GM19452 (cell line): ENCODE measurements at regions not wholly inside any gene's neighbourhood (a gene's known extent, or its start where the extent isn't known, plus 50 kb on each side); places are given as distances from the start of the nearest gene placed in this dataset.
"Not testable (repeated sequence)": the region's sequence is repeated elsewhere in the genome, so short reads cannot be mapped to it uniquely, and the experiment has no call there.

Source experiments
- ATAC-seq: cut with Tn5 transposase; IDR thresholded peaks from one replicate; pipeline ENCODE4 v1.9.1; 2021; ENCODE audit not compliant: unreplicated experiment

DNA sequence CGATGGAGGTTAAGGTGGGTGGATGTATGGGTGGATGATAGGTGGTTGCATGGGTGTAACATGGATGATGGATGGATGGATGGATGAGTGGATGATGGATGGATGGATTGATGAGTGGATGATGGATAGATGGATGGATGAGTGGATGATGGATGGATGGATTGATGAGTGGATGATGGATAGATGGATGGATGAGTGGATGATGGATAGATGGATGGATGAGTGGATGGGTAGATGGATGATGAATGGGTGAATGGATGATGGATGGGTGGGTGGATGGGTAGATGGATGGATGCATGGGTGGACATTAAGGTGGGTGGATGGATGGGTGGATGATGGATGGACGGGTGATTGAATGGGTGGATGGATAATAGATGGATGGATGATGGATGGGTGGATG lies 136.5 kb upstream of the FOXD4L5 start:
- not testable (repeated sequence) for ATAC-seq

DNA sequence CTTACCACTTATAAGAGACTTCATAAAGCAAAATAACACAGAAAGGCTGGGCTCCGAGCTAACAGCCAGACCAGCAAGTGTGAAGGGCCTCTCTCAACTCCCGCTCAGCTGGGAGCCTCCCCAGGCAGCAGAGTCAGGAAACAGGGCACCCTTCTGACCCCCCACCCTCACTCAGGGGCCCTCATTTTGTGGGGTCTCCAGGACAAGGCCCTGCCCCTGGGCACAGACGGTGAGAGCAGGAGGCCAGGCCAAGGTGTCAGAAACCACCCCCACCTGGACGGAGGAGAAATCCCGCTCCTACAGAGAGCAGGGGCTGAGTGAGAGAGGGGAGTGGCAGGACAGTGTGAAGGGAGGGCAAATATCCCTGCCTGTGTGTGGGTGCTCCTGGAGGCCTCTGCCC lies 135.8 kb upstream of the FOXD4L5 start:
- ATAC-seq = no peak

DNA sequence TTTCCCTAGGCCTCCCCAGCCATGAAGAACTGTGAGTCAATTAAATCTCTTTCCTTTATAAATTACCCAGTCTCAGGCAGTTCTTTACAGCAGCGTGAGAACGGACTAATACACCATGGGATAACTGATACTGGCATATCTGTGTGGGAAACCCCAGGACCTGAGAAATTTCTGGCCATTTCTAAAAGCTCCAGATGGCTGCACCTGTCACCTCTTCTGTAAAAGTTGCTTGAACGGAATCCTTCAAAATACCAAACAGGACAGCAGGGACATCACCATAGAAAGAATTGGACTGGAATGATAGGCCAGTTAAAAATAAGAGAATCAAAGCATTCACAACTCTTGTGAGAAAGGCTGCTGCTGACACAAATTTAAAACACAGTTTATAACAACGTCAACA lies 134.0 kb upstream of the FOXD4L5 start:
- not testable (repeated sequence) for ATAC-seq

DNA sequence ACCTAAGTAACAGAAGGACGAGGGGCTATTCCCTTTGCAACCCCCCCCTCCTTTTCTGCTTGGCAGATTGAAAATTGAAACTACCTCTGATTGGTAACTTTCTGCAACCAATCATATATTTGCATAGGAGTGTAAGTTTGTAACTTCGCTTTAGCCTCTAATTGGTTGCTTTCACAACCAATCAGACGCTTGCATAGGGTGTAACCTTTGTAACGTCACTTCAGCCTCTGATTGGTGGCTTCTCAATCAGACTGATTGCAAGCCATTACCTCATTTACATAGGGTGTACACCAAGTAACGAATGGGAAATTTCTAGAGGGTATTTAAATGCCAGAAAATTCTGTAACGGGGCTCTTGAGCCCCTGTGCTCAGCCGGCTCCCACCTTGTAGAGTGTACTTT lies 131.9 kb upstream of the FOXD4L5 start:
- not testable (repeated sequence) for ATAC-seq

DNA sequence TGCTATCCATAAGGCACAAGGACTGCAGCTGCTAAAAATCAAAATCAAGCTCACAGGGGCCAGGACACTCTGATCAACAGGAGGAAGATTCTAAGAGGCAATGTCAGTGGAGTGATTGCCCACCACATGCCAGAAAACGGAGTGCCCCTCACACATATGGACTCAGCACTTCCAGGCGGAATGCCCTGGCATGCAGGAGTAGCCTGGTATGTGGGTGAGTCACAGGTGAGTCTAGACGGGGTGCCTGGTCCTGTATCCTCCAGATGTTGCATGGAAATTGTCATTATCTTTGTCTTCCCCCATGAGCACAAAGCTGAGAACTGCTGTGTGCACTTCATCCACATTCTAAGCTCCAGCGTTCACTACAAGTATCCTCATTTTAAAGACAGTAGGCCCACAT lies 129.2 kb upstream of the FOXD4L5 start:
- not testable (repeated sequence) for ATAC-seq

DNA sequence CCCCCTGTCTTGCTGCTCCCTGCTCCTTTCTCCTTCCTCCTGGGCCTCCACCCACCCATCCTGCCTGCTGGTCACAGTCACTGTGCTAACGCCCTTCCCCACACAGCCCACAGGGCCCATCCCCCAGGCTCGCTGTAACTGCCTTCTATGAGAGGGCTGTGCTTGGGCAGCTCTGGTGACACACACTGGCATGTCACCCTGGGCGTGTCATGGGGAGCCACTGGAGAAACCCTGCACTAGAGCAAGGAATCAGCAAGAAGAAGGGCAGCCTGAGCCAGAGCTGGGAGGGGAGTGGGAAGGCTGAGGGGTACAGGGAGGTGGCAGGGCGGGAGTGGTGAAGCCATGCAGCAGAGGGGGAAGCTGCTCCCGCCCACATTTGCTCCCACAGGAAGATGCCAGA lies 128.4 kb upstream of the FOXD4L5 start:
- not testable (repeated sequence) for ATAC-seq

DNA sequence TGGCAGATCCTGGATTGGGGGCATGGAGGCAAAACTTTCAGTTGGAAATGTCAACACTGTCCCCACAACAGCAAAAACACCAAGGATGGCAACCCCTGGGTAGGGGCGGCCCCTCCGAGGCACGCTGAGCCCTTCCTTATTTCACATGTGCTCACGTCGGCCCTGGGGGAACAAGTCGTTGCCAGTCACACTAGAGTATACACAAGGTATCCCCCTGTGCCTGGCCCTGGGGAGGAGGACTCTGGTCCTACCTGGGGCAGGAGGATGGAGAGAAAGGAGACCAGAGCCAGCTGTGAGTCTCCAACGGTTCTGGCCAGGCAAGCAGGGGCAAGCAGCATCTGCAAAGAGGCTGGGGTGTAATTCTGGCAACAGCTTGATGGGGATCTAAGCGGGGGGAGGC lies 126.9 kb upstream of the FOXD4L5 start:
- ATAC-seq = no peak

DNA sequence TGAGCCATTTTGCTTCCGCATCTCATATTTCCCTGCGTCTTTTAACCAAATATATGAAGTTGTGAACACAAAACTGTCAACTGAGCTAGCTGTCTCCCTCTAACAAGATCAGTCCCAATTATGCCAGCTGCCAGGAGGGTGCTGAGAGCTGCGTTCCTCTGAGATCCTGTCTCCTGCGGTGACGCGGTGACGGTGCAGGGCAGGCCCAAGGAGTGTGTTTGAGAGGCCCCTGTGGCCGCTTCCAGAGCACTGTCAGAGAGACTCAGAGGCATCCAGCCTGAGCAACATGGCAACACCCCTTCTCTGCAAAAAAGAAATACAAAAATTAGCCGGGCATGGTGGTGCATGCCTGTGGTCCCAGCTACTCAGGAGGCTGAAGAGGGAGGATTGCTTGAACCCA lies 126.3 kb upstream of the FOXD4L5 start:
- ATAC-seq = no peak

DNA sequence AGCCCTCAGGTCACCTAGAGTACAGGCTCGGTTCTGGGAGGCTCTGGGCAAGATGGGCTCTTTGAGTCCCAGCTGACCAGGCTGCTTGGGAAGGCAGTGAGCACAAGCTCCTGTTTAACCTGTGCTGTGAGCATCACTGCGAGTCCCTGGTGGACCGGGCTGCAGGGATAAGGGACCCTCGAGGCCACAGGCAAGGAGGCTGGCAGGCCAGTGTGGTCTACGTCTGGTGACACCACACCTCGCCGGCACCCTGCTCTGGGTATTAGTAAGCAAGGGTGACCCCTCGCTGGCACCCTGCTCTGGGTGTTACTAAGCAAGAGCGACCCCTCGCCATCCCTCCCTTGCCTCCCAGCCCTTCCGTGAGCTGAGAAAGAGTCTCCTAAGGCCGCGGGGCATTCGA lies 125.9 kb upstream of the FOXD4L5 start:
- ATAC-seq = no peak

DNA sequence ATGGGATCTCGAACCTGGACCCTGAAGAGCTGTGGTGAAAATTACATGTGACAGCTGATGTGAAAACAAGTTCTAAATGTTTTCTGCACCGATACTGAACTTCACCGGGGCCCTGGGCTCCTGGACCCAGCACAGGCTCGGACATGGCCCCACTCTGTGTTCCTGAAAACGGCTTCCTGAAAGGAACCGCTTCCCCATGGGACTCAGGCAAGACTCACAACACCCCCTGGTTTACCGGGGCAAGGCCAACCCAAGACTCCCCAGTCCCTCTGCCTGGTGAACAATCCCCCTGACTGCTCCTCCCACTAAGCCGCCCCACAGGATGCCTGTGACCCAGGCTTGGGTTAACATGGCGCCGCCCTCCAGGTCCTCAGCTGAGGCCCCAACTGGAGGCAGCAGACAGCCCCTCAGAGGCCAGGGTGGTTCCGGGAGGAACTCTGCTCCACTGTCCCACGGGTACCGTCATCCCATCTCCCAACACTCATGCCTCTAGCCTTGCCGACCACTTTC lies 124.5 kb upstream of the FOXD4L5 start:
- ATAC-seq = no peak

DNA sequence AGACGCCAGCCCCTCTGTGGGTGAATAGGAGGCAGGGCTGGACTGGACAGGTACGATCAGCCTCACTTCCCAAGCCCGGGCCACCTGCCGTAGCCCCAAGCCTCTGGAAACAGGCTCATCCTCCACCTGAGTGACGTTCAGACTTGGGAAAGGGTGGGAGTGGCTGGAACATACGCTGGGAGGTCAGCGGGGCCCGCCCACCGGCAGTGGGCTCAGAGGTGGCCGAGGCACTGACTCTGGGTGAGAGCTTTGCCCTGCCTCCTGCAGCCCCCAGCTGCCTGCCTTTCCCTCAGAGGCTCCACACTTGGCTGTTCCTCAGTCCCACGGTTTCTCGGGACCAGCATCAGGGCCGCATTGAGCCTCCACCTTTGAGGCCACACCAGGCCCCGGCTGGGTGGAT lies 123.8 kb upstream of the FOXD4L5 start:
- ATAC-seq = not testable (repeated sequence)

DNA sequence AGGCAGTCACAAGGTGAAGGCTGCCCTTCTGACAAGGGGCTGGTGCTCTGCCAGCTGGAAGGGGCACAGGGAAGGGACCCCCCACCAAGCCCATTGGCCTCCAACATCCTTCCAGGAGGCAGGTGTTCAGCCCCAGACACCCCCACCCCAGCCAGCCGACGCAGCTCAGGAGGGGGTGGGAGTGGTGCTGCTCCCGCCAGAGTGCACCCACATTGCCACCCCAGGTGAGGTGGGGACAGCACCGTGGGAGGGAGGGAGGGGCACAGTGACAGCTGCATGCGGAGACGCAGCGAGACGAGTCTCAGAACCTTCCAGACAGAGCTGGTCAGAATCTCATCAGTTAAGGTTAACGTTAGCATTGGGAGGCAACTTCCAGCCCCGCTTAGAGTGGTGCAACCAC lies 121.6 kb upstream of the FOXD4L5 start:
- ATAC-seq = not testable (repeated sequence)

DNA sequence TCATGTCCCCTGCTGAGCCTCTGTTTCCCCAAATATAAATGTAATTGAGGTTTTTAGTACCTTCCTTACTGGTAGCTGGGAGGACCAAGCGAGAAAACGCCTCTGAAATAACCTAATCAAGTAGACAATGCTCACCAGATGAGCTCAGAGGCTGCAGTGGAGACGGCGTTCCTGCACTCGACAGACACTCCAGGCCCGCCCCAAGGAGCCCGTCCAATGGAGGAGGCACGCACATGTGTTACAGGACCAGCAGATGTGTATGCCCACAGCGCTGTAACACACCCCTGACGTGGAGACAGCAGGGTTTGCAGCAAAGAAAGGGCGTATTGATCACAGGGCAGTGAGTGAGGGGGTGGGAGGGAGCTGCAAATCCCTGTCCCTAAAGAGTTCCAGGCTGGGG lies 120.8 kb upstream of the FOXD4L5 start:
- not testable (repeated sequence) for ATAC-seq

DNA sequence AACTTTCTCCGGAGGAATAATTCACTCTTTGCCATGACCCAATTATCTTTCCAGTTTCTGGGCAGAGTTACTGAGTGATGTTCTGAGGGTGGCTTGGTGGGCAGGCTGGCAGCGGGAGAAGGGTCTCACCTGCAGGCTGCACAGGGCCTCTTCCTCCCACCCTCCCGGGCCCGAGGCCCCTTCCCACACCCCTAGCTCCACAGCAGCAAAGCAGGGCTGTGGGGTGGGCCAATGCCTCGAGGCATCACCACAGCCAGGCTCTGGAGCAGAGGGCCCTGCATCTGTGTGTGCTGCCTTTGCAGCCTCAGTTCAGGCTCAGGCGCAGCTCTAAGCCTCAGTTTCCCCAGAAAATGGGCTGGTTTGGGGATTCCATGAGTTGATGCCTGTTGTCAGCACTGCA lies 120.2 kb upstream of the FOXD4L5 start:
- ATAC-seq = no peak

DNA sequence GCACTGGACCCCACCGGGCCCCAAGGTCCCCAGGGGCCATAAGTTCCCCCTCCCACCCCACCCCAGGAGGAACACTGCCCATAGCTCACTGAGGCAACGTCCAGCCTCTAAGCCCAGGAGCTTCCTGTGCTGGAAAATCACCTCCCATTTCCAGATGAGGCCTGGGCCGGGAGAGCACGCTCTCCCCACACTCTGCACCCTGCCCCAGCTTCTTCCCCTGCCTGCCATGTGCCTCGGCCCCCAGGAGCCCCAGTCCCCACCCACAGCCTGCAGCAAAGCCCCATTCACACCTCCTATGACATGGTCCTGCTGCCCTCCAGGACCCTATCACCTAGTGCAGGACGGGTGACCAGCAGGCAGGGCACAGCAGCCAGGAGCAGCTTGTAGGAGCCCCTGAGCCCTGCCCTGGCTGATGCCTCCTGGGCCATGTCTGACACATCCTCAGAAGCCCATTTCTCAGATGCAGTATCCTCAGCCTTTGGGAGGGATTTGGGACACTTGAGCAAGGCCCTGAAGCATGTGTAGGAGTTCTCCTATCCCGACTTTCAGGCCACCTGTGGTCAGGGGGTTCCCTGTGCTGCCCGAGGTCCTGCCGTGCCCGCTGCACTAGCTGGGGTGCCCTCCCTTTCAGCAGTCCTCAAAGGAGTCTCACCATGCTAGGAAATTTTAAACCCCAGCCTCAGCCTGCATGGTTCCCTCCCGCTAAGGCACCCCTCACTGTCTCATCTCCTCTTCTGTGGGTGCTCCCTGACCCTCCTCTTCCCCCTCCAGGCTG lies 119.4 kb upstream of the FOXD4L5 start:
- no peak for ATAC-seq

DNA sequence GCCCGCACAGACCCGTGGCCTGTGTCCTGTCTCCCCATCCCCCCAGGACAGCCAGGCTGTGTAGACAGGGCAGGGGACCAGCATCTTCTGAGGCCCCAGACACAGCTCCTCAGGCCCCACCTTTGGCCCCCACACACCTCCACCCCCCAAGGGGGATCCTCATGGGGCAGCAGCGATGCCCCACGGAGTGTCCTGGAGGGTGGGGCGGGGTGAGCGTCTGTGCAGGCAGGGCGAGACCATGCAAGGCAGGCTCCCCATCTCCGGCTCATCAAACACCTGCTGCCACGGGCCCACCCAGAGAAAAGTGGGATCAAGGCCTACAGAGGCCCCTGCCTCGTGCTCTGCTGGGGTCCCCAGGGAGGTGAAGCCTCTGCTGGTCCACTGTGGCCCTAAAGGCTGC lies 118.7 kb upstream of the FOXD4L5 start:
- ATAC-seq = no peak

DNA sequence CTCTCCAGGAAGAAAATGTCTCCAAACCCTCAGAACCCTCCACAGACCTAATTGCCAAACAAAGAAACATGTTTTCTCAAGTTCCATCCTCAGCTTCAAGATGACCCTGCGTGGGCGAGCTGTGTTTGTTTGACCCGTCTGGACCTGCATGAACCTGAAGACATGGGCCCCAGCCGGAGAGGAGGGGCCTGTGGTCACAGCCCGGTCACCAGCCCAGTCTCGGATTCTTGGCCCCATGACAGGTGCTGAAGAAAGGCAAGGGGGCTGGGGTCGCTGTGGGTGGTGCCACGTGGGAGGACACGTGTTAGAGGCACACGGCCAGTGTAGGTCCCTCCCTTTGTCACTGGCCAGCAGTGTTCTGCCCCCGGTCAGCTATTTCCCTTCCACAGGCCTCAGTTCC lies 118.1 kb upstream of the FOXD4L5 start:
- ATAC-seq = not testable (repeated sequence)

DNA sequence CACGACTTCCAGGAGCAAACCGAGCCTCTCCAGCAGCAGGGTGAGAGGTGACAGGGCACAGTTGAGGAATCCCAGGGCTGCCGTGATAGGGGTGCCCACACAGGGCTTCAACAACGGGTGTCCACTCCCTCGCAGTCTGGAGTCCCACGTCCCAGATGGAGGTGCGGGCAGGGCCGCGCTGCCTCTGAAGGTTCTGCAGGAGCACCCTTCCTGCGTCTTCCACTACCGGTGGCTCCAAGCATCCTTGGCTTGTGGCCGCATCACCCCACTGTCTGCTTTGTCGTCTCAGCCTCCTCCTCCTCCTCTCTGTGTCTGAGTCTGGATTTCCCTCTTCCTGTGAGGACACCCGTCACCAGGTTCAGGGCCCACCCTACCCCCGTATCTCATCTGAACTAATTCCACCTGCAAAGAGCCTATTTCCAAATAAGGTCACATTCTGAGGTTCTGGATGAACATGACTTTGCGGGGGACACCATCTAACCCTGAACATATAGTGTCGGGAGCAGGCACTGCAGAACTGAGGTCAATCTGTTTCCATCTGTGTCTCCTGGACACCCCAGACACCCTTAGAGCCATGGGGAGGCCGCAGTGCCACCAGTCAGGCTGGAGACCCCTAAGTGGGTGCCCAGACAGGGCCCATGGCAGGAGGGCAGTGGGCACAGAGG lies 117.3 kb upstream of the FOXD4L5 start:
- ATAC-seq = not testable (repeated sequence)

DNA sequence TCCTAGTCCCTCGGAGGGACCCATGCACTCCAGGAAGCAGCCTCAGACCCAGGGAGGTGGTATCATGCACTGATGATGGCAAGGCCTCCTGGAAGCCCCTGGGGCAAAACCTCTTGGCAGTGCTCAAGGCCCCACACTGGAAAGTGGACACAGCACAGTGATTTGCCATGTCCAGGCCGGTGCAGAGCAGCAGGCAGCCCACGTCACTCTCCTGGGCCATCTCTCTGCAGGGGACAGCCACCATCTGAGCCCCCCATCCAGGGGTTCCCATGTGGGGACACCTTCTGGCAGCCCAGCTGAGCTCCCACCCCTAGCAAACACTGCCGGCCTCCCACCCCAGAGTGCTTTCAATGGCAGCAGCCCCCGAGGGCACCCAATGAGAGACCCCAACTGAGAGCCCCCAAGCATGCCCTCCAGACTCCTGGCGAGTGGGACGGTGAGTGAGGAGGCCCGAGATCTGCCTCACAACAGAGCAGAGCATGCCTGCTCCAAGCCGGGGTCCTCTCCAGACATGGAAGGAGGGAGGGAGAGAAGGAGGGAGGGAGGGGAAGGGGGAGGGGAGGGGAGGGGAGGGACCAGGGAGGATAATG lies 116.5 kb upstream of the FOXD4L5 start:
- ATAC-seq = not testable (repeated sequence)

DNA sequence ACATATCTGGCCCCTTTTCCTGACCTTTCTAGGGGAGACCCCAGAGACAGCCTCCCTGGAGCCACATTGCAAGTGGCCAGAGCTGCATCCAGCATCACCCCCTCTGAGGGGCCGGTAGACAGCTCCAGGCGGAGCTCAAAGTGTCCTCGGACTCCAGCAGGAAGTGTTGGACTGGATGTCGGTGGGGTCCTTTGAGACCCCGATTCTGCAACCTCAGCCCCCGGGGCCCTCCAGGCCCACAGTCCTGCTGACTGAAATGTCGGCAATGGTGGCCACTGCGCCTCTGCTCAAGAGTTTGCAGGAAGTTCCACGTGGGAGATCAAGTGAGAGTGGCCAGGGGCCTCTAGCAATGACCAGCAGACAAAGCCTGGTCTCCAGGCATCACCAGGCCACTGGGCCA lies 115.9 kb upstream of the FOXD4L5 start:
- no peak for ATAC-seq

DNA sequence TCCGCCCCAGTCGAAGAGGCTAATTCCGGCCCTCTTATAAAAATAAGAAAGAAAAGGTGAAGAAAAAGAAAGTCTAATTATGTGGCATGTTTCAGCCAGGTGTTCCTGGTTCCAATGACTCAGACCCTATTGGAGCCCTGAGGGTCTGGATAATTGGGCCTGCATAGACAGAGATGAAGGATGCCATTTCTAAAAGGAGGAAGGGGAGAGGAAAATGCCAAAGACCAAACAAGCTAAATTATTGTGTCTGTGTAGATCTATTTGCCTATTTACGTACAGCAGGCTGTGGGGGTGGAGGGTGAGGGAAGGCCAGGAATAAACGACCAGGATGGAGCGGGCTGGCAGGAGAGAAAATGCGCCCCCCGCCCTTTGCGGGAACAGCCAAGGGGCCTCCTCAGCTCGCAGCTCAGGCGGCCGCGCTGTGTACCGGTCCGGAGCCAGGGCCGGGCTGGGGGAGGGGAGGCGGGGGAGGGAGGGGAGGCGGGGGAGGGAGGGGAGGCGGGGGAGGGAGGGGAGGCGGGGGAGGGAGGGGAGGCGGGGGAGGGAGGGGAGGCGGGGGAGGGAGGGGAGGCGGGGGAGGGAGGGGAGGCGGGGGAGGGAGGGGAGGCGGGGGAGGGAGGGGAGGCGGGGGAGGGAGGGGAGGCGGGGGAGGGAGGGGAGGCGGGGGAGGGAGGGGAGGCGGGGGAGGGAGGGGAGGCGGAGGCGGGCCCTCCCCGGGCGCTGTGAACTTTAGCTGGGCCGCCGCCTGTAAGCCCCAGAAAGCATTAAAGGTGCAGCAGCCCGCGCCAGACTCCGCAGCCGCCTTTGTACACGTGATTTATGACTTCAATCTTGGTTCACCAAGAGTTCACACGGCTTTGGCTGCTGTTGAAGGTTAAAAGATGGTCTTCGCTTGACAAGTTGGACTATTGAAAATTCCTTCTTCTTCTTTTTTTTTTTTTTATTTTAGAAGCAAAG lies 113.0 kb upstream of the FOXD4L5 start:
- ATAC-seq = not testable (repeated sequence)
